GM23338 (cell line): ENCODE measurements at regions not wholly inside any gene's neighbourhood (a gene's known extent, or its start where the extent isn't known, plus 50 kb on each side); places are given as distances from the start of the nearest gene placed in this dataset.

Experiments used
- ATAC-seq: fragments of 200-7000 bp; cut with Tn5 transposase; 3 replicates; pipeline ENCODE4 v1.9.1; 2020
- DNase-seq: peaks from one replicate; pipeline ENCODE4 v3.0.0-alpha.2; 2015; ENCODE audit warnings: low spot score
- H2AFZ ChIP-seq: fragments of 200-600 bp; sonication (generic); 2 replicates; pipeline ENCODE4 v1.8.0; 2016; ENCODE audit warnings: antibody characterized with exemption, mild to moderate bottlenecking, moderate library complexity
- H3F3A ChIP-seq: fragments of 200-600 bp; sonication (generic); replicated peaks from 2 replicates; pipeline ENCODE4 v1.8.0; 2017; ENCODE audit warnings: antibody characterized with exemption, mixed run types, low read depth
- H3K27ac ChIP-seq: fragments of 200-600 bp; sonication (generic); 2 replicates; pipeline ENCODE4 v1.6.1; 2016; ENCODE audit warnings: low read depth
- H3K27me3 ChIP-seq: fragments of 200-600 bp; sonication (generic); 2 replicates; pipeline ENCODE4 v1.8.0; 2016; ENCODE audit warnings: mild to moderate bottlenecking, mixed run types, moderate library complexity; ENCODE audit not compliant: insufficient read depth
- H3K36me3 ChIP-seq: fragments of 200-600 bp; sonication (generic); 2 replicates; pipeline ENCODE4 v1.8.0; 2016; ENCODE audit warnings: mild to moderate bottlenecking; ENCODE audit not compliant: insufficient read depth
- H3K4me1 ChIP-seq: fragments of 200-600 bp; sonication (generic); 2 replicates; pipeline ENCODE4 v1.8.0; 2016; ENCODE audit warnings: mild to moderate bottlenecking, moderate library complexity; ENCODE audit not compliant: insufficient read depth
- H3K4me2 ChIP-seq: fragments of 200-600 bp; sonication (generic); 2 replicates; pipeline ENCODE4 v1.7.1; 2017; ENCODE audit warnings: mixed run types
- H3K4me3 ChIP-seq: fragments of 200-600 bp; sonication (generic); 2 replicates; pipeline ENCODE4 v1.6.1; 2016; ENCODE audit warnings: mixed run types
- H3K79me2 ChIP-seq: fragments of 200-600 bp; sonication (generic); replicated peaks from 2 replicates; pipeline ENCODE4 v1.8.0; 2017; ENCODE audit warnings: mild to moderate bottlenecking; ENCODE audit not compliant: insufficient read depth
- H3K9me2 ChIP-seq: fragments of 200-600 bp; sonication (generic); 2 replicates; pipeline ENCODE4 v1.8.0; 2017; ENCODE audit not compliant: insufficient read depth
- H4K20me1 ChIP-seq: fragments of 200-600 bp; sonication (generic); replicated peaks from 2 replicates; pipeline ENCODE4 v1.8.0; 2017; ENCODE audit warnings: mild to moderate bottlenecking; ENCODE audit not compliant: insufficient read depth
- H3K27ac Mint-ChIP-seq: 2 replicates; pipeline ENCODE4 v1.8.0; 2020; ENCODE audit warnings: inconsistent platforms, mild to moderate bottlenecking, moderate library complexity, mixed read lengths
- H3K27me3 Mint-ChIP-seq: 3 replicates; pipeline ENCODE4 v1.8.0; 2022; ENCODE audit warnings: low read depth, mild to moderate bottlenecking, moderate library complexity, mixed read lengths, inconsistent platforms; ENCODE audit not compliant: insufficient read depth, poor library complexity
- H3K36me3 Mint-ChIP-seq: 3 replicates; pipeline ENCODE4 v1.8.0; 2021; ENCODE audit warnings: low read depth, mild to moderate bottlenecking, inconsistent platforms, moderate library complexity, mixed read lengths
- H3K4me1 Mint-ChIP-seq: 3 replicates; pipeline ENCODE4 v1.8.0; 2020; ENCODE audit warnings: mild to moderate bottlenecking, inconsistent platforms, mixed read lengths
- H3K4me3 Mint-ChIP-seq: 3 replicates; pipeline ENCODE4 v1.8.0; 2021; ENCODE audit warnings: moderate library complexity, mild to moderate bottlenecking, inconsistent platforms, mixed read lengths
- H3K9me3 Mint-ChIP-seq: 3 replicates; pipeline ENCODE4 v1.8.0; 2020; ENCODE audit warnings: moderate library complexity, mild to moderate bottlenecking, inconsistent platforms, mixed read lengths
- CREB1 ChIP-seq: fragments of 250-450 bp; sonication (Bioruptor Pico); IDR thresholded peaks from 2 replicates; pipeline ENCODE4 v1.5.0; 2020; ENCODE audit warnings: low read depth, mild to moderate bottlenecking, moderate library complexity
- EZH2phosphoT487 ChIP-seq: fragments of 200-600 bp; sonication (generic); IDR thresholded peaks from one replicate; pipeline ENCODE4 v1.8.1; 2018; ENCODE audit warnings: antibody characterized with exemption; ENCODE audit not compliant: unreplicated experiment
- JUNB ChIP-seq: IDR thresholded peaks from one replicate; pipeline ENCODE4 v1.6.1; 2016; ENCODE audit warnings: antibody characterized with exemption; ENCODE audit not compliant: unreplicated experiment
- NANOG ChIP-seq: IDR thresholded peaks from 2 replicates; pipeline ENCODE4 v1.6.1; 2016; ENCODE audit warnings: antibody characterized with exemption, borderline replicate concordance
- POLR2AphosphoS5 ChIP-seq: IDR thresholded peaks from 2 replicates; pipeline ENCODE4 v1.6.1; 2016; ENCODE audit warnings: antibody characterized with exemption, low read depth
- STAT1 ChIP-seq: IDR thresholded peaks from one replicate; pipeline ENCODE4 v1.6.1; 2016; ENCODE audit warnings: antibody characterized with exemption; ENCODE audit not compliant: unreplicated experiment
- ZNF114 ChIP-seq: fragments of 250-450 bp; sonication (Bioruptor Pico); IDR thresholded peaks from 2 replicates; pipeline ENCODE4 v1.5.0; 2020; ENCODE audit warnings: mild to moderate bottlenecking, moderate library complexity
- TF ChIP-seq, protein P1 (sequence below): IDR thresholded peaks from one replicate; pipeline ENCODE4 v1.6.1; 2018; ENCODE audit warnings: antibody characterized with exemption; ENCODE audit not compliant: unreplicated experiment
- TF ChIP-seq, protein P2 (sequence below): IDR thresholded peaks from 2 replicates; pipeline ENCODE4 v1.6.1; 2016; ENCODE audit warnings: antibody characterized with exemption
- TF ChIP-seq, protein P3 (sequence below), 2 experiments: fragments of 200-600 bp in 1 of 2; sonication (generic) in 1 of 2; conservative IDR thresholded peaks; 2 replicates each; pipeline versions ENCODE4 v1.5.1 to v1.6.1; 2016 to 2017; ENCODE audit warnings: antibody characterized with exemption in 2 of 2, low read depth in 2 of 2, mild to moderate bottlenecking in 2 of 2, moderate library complexity in 1 of 2

DNA sequence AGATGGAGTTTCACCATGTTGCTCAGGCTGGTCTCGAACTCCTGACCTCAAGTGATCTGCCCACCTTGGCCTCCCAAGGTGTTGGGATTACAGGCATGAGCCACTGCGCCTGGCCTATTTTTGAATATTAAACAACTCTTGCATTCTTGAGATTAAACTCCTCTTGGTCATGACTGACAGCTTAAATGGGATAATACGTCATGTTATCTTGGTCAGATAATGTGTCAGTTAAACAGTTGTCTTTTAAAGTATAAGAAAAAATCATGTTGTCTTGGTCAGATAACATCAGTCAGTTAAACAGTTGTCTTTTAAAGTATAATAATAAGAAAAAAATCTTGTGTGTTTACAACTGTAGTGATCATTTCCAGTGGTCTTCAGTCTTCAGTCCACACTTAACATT lies 73.6 kb upstream of the SYPL1 start (continued):
- TF ChIP-seq, protein P1, sequence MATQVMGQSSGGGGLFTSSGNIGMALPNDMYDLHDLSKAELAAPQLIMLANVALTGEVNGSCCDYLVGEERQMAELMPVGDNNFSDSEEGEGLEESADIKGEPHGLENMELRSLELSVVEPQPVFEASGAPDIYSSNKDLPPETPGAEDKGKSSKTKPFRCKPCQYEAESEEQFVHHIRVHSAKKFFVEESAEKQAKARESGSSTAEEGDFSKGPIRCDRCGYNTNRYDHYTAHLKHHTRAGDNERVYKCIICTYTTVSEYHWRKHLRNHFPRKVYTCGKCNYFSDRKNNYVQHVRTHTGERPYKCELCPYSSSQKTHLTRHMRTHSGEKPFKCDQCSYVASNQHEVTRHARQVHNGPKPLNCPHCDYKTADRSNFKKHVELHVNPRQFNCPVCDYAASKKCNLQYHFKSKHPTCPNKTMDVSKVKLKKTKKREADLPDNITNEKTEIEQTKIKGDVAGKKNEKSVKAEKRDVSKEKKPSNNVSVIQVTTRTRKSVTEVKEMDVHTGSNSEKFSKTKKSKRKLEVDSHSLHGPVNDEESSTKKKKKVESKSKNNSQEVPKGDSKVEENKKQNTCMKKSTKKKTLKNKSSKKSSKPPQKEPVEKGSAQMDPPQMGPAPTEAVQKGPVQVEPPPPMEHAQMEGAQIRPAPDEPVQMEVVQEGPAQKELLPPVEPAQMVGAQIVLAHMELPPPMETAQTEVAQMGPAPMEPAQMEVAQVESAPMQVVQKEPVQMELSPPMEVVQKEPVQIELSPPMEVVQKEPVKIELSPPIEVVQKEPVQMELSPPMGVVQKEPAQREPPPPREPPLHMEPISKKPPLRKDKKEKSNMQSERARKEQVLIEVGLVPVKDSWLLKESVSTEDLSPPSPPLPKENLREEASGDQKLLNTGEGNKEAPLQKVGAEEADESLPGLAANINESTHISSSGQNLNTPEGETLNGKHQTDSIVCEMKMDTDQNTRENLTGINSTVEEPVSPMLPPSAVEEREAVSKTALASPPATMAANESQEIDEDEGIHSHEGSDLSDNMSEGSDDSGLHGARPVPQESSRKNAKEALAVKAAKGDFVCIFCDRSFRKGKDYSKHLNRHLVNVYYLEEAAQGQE: no peak
- TF ChIP-seq, protein P2, sequence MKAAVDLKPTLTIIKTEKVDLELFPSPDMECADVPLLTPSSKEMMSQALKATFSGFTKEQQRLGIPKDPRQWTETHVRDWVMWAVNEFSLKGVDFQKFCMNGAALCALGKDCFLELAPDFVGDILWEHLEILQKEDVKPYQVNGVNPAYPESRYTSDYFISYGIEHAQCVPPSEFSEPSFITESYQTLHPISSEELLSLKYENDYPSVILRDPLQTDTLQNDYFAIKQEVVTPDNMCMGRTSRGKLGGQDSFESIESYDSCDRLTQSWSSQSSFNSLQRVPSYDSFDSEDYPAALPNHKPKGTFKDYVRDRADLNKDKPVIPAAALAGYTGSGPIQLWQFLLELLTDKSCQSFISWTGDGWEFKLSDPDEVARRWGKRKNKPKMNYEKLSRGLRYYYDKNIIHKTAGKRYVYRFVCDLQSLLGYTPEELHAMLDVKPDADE: no peak
- no peak for TF ChIP-seq POLR2AphosphoS5
- TF ChIP-seq ZNF114: no peak
- no peak for TF ChIP-seq JUNB
- no peak for TF ChIP-seq NANOG
- TF ChIP-seq, protein P3, sequence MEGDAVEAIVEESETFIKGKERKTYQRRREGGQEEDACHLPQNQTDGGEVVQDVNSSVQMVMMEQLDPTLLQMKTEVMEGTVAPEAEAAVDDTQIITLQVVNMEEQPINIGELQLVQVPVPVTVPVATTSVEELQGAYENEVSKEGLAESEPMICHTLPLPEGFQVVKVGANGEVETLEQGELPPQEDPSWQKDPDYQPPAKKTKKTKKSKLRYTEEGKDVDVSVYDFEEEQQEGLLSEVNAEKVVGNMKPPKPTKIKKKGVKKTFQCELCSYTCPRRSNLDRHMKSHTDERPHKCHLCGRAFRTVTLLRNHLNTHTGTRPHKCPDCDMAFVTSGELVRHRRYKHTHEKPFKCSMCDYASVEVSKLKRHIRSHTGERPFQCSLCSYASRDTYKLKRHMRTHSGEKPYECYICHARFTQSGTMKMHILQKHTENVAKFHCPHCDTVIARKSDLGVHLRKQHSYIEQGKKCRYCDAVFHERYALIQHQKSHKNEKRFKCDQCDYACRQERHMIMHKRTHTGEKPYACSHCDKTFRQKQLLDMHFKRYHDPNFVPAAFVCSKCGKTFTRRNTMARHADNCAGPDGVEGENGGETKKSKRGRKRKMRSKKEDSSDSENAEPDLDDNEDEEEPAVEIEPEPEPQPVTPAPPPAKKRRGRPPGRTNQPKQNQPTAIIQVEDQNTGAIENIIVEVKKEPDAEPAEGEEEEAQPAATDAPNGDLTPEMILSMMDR (conservative IDR thresholded peaks at IDR 0.05; ENCODE audit: low read depth in 2 of 2): no peak
- TF ChIP-seq STAT1: no peak
- TF ChIP-seq EZH2phosphoT487: no peak

DNA sequence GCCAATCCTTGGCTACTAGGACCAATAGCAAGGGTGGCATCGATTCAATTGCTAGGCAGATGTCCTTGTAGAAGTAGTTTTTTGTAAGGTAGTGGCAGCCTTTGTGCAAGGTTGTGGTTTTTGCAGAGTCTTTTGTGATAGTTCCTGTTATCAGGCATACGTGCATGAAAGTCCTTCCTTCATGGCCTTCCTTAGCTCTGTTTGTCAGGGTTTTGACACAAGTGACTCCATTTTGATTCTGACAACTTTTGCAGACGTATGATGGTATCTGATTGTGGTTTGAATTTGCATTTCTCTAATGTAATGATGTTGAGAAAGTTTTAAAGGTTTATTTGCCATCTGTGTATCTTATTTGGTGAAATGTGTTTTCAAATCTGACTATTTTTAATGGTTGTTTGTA lies 71.8 kb upstream of the SYPL1 start:
- Mint-ChIP-seq H3K27me3 (peaks cover 4% of the 10 kb centered on the region), H3K36me3 (no peaks in the 10 kb centered on the region), H3K27ac (no peak overlapping the region), H3K4me1 (no peaks in the 10 kb centered on the region), H3K9me3 (no peaks in the 10 kb centered on the region; the same call in 2 of the 3 replicates), H3K4me3 (no peak overlapping the region)
- 0 out of 2 replicates have a peak, but pooled peaks cover 3% of the 10 kb centered on the region for H3K9me2 ChIP-seq
- ATAC-seq: no peak
- no peak overlapping the region for H3K4me3 ChIP-seq
- no peak overlapping the region for H3K27ac ChIP-seq
- no peaks in the 10 kb centered on the region for H3F3A ChIP-seq
- no peak for DNase-seq
- H3K4me1 ChIP-seq: no peaks in the 10 kb centered on the region
- H3K79me2 ChIP-seq: no peaks in the 10 kb centered on the region
- no peak overlapping the region for H2AFZ ChIP-seq
- no peaks in the 10 kb centered on the region for H3K36me3 ChIP-seq
- no peak for TF ChIP-seq CREB1
- no peak for TF ChIP-seq ZNF114
- no peaks in the 10 kb centered on the region for H3K27me3 ChIP-seq
- no peaks in the 10 kb centered on the region for H4K20me1 ChIP-seq
- no peak overlapping the region for H3K4me2 ChIP-seq
